ENCODE measurements at regions not wholly inside any gene's neighbourhood (a gene's known extent, or its start where the extent isn't known, plus 50 kb on each side); places are given as distances from the start of the nearest gene placed in this dataset.

GRCh38 chr14:106802413-106803364, 1276.3 kb downstream of the TMEM121 start:
- TF ChIP-seq, protein P1, sequence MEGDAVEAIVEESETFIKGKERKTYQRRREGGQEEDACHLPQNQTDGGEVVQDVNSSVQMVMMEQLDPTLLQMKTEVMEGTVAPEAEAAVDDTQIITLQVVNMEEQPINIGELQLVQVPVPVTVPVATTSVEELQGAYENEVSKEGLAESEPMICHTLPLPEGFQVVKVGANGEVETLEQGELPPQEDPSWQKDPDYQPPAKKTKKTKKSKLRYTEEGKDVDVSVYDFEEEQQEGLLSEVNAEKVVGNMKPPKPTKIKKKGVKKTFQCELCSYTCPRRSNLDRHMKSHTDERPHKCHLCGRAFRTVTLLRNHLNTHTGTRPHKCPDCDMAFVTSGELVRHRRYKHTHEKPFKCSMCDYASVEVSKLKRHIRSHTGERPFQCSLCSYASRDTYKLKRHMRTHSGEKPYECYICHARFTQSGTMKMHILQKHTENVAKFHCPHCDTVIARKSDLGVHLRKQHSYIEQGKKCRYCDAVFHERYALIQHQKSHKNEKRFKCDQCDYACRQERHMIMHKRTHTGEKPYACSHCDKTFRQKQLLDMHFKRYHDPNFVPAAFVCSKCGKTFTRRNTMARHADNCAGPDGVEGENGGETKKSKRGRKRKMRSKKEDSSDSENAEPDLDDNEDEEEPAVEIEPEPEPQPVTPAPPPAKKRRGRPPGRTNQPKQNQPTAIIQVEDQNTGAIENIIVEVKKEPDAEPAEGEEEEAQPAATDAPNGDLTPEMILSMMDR (IDR thresholded peaks at IDR 0.05): peak; percentile 44
- Mint-ChIP-seq H3K9me3 (no peaks in the 10 kb centered on the region), H3K27me3 (peaks cover 46% of the 10 kb centered on the region), H3K27ac (no peak overlapping the region), H3K4me3 (no peak overlapping the region), H3K36me3 (ENCODE audit: low read depth) (no peaks in the 10 kb centered on the region), H3K4me1 (ENCODE audit: low read depth) (no peaks in the 10 kb centered on the region)
- DNase-seq: peak; percentile 43
- intact Hi-C loops (cut with micrococcal nuclease): no loop called here
- ATAC-seq: no peak
- POLR2A ChIA-PET: no interaction called here
- CTCF ChIA-PET: interaction anchor here (0.6 to 4.6 kb wide), 9 partner anchors 9 to 76 kb away, joined by 3 to 25 read pairs (median 6); no protein-coding TSS in a partner anchor

DNA sequence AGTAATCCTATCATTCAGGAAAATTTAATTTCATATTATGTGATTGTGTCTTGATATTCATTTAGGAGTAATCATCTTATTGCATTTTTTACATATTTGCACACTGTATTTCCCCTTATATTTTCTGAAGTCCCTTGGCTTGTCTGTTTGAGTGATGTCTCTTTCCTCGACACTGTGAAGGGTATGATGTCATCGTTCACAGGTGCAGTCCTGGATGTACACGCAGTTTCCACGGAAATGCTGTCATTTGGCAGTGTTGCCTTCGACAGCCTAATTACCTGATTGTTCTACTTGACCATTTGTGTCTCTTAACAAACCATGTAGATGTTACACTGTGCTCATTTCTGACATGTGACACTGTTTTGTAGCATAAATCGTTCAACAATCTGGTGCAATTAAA, 1277.0 kb downstream of the TMEM121 start:
- H3K36me3 Mint-ChIP-seq (ENCODE audit: low read depth): no peaks in the 10 kb centered on the region
- intact Hi-C loops (cut with micrococcal nuclease): no loop called here
- H3K27ac Mint-ChIP-seq: no peak overlapping the region
- H3K4me1 Mint-ChIP-seq (ENCODE audit: low read depth): no peaks in the 10 kb centered on the region
- TF ChIP-seq, protein P1 (IDR thresholded peaks at IDR 0.05): no peak
- H3K9me3 Mint-ChIP-seq: no peaks in the 10 kb centered on the region
- H3K27me3 Mint-ChIP-seq: peaks cover 42% of the 10 kb centered on the region
- H3K4me3 Mint-ChIP-seq: no peak overlapping the region
- ATAC-seq: no peak
- DNase-seq: no peak
- ChIA-PET POLR2A (interaction anchor here (0.6 kb wide), 1 partner anchor 11 kb away, joined by 3 read pairs; no protein-coding TSS in a partner anchor), CTCF (interaction anchor here (0.6 to 4.6 kb wide), 5 partner anchors 13 to 75 kb away, joined by 3 to 25 read pairs (median 6); no protein-coding TSS in a partner anchor)

DNA sequence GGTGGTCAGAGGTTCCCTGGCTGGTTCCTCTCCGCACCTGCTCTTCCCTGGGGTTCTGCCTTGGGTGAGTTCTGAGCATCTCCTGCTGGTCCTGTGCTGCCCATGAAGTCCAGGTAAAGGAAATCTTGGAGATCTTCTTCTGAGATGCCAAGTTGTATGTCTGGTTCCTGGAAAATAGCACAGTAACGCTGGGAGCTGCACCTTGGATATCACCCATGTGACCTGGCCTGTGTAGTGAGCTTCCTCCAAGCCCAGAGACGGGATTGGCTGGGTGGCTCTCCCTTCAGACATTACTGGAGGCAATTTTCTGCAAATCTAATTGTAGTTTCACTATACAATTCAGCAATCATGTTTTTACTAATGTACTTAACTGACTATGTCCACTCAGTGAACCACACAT, 1281.1 kb downstream of the TMEM121 start:
- no peak for DNase-seq
- TF ChIP-seq, protein P1 (IDR thresholded peaks at IDR 0.05): no peak
- Mint-ChIP-seq H3K9me3 (no peaks in the 10 kb centered on the region), H3K4me1 (ENCODE audit: low read depth) (peaks cover 12% of the 10 kb centered on the region), H3K4me3 (no peak overlapping the region), H3K27ac (no peak overlapping the region), H3K27me3 (peaks cover 28% of the 10 kb centered on the region), H3K36me3 (ENCODE audit: low read depth) (no peaks in the 10 kb centered on the region)
- intact Hi-C loops (cut with micrococcal nuclease): no loop called here
- POLR2A ChIA-PET: no interaction called here
- CTCF ChIA-PET: interaction anchor here (1.3 to 1.4 kb wide), 2 partner anchors 24 to 65 kb away, joined by 6 to 7 read pairs; no protein-coding TSS in a partner anchor
- ATAC-seq: no peak

DNA sequence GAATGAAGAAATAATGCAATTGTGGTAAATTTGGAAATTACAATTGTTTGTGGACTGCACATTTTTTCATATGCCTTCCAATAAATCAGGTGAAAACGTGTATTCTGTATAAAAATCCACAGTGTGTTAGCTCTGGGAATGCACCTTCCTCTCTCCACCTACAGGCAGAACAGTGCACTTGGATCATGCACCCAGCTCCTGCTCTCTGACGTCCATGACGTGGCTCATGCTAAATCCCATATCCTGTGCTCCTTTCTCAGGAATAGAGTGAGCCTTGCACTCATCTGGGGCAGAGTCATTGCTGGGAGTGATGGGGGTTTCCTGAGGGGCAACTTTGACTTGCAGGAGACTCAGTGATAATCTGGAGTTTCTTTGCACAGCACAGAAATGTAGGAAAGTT, 1282.1 kb downstream of the TMEM121 start:
- ATAC-seq (no peak), DNase-seq (no peak)
- no peak overlapping the region for H3K4me3 Mint-ChIP-seq
- H3K4me1 Mint-ChIP-seq (ENCODE audit: low read depth): peaks cover 12% of the 10 kb centered on the region
- ChIA-PET CTCF (interaction anchor here (1.3 to 2.1 kb wide), 3 partner anchors 18 to 64 kb away, joined by 6 to 9 read pairs (median 7); no protein-coding TSS in a partner anchor), POLR2A (no interaction called here)
- H3K9me3 Mint-ChIP-seq: no peaks in the 10 kb centered on the region
- no peak overlapping the region for H3K27ac Mint-ChIP-seq
- TF ChIP-seq, protein P1 (IDR thresholded peaks at IDR 0.05): no peak
- intact Hi-C loops (cut with micrococcal nuclease): no loop called here
- no peaks in the 10 kb centered on the region for H3K36me3 Mint-ChIP-seq (ENCODE audit: low read depth)
- H3K27me3 Mint-ChIP-seq: peaks cover 19% of the 10 kb centered on the region

DNA sequence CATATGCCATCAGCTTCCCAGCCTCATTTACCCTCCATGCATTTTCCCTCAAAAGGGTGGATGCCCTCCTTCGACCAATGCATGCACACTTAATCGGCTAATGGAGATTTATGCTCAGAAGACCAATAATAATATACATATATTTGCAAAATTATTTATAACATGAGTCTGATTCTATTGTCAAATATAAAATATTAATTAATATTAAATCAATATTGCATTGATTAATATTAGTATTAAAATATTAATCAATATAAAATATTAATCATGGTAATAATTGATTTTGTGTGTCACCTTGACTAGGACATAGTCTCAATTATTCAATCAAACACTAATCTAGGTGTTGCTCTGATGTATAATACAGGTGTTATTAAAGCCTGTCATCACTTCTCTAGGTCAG, 1282.5 kb downstream of the TMEM121 start:
- ATAC-seq (no peak), DNase-seq (no peak)
- H3K27me3 Mint-ChIP-seq: peaks cover 17% of the 10 kb centered on the region
- CTCF ChIA-PET: interaction anchor here (1.4 to 2.1 kb wide), 2 partner anchors 18 to 64 kb away, joined by 6 to 9 read pairs; no protein-coding TSS in a partner anchor
- intact Hi-C loops (cut with micrococcal nuclease): no loop called here
- H3K36me3 Mint-ChIP-seq (ENCODE audit: low read depth): no peaks in the 10 kb centered on the region
- H3K9me3 Mint-ChIP-seq: no peaks in the 10 kb centered on the region
- POLR2A ChIA-PET: no interaction called here
- no peak overlapping the region for H3K4me3 Mint-ChIP-seq
- H3K4me1 Mint-ChIP-seq (ENCODE audit: low read depth): peaks cover 12% of the 10 kb centered on the region
- TF ChIP-seq, protein P1 (IDR thresholded peaks at IDR 0.05): no peak
- no peak overlapping the region for H3K27ac Mint-ChIP-seq
